Hepatocyte (in vitro differentiated cells): ENCODE measurements at regions not wholly inside any gene's neighbourhood (a gene's known extent, or its start where the extent isn't known, plus 50 kb on each side); places are given as distances from the start of the nearest gene placed in this dataset.

Source experiments
- EZH2phosphoT487 ChIP-seq: fragments of 200-600 bp; sonication (generic); IDR thresholded peaks from one replicate; pipeline ENCODE4 v1.6.1; 2018; ENCODE audit warnings: antibody characterized with exemption, mild to moderate bottlenecking, low read depth, moderate library complexity; ENCODE audit not compliant: unreplicated experiment, severe bottlenecking
- TF ChIP-seq, protein P1 (sequence below): fragments of 200-600 bp; sonication (generic); IDR thresholded peaks from 2 replicates; pipeline ENCODE4 v1.5.1; 2016; ENCODE audit warnings: antibody characterized with exemption, mild to moderate bottlenecking; ENCODE audit not compliant: poor library complexity

DNA sequence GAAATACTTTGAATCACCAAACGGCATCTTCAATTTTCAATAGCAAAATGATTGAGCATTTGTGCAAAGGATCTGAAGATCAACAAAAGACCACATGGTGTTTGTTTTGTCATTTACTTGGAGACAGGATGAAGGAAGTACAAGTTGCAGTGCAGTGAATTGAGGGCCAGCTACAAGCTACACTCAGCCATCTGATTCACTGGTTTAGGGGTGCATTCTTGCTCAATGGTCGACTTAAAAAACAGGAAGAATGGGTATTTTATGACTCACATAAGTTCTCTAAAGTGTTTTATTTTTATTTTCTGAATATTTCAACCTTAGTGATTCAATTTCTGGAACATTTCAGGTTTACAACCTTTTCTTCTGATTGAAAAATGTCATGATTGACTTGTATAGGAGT, 412.1 kb upstream of the ADAMTSL1 start:
- TF ChIP-seq, protein P1, sequence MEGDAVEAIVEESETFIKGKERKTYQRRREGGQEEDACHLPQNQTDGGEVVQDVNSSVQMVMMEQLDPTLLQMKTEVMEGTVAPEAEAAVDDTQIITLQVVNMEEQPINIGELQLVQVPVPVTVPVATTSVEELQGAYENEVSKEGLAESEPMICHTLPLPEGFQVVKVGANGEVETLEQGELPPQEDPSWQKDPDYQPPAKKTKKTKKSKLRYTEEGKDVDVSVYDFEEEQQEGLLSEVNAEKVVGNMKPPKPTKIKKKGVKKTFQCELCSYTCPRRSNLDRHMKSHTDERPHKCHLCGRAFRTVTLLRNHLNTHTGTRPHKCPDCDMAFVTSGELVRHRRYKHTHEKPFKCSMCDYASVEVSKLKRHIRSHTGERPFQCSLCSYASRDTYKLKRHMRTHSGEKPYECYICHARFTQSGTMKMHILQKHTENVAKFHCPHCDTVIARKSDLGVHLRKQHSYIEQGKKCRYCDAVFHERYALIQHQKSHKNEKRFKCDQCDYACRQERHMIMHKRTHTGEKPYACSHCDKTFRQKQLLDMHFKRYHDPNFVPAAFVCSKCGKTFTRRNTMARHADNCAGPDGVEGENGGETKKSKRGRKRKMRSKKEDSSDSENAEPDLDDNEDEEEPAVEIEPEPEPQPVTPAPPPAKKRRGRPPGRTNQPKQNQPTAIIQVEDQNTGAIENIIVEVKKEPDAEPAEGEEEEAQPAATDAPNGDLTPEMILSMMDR = no peak
- TF ChIP-seq EZH2phosphoT487 = no peak
